Stimulated activated CD8-positive, alpha-beta memory T cell treated with anti-CD3 and anti-CD28 coated beads, Interleukin-15, amount 100 ng/mL, for 4 hours (primary cell): ENCODE measurements at regions not wholly inside any gene's neighbourhood (a gene's known extent, or its start where the extent isn't known, plus 50 kb on each side); places are given as distances from the start of the nearest gene placed in this dataset.
"Not testable (repeated sequence)": the region's sequence is repeated elsewhere in the genome, so short reads cannot be mapped to it uniquely, and the experiment has no call there.

Experiments used
- DNase-seq, 2 donors: peaks; one replicate each; pipeline ENCODE4 v3.0.0-alpha.2; 2020; ENCODE audit warnings: low read depth in 2 of 2

DNA sequence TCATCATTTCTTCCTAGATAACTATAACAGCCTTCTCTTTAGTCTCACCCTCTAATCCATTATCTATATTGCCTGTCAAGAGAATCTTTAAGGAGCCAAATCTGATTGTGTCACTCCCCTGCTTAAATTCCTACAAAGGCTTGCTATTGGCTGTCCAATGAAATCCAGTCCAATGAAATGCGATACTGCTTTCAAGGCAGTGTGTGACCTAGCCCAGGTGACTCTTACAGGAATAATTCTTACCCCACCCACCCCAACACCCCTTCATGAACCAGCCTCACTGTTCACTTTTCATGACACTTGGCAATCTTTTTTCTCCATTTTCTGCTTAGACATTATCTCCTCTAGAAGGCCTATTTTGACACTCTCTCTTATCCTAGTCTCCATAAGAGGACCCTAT, 163.3 kb upstream of the MARCKS start:
- DNase-seq: no peak

GRCh38 chr6:113694278-113695077, 162.7 kb upstream of the MARCKS start:
- no peak for DNase-seq

- DNase-seq: no peak
These were observed 161.6 kb upstream of the MARCKS start for GRCh38 chr6:113695516-113695915.

DNA sequence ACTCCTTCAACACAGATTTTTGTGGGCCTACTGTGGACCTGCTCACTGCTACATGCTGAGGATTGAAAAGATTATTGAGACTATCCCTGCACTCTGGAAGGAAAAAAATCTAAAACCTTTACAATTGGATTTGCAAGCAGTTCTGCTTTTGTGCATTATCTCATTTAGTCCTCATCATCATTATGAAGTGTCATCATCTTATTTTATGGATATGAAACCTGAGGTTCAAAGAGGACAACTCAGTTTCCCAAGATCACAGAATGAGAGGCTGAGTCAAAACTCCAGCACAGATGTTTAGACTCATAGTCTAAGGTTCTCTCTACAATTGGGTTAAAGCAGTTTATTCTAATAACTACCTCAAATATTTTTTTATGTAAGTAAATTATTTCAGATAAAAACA, 160.2 kb upstream of the MARCKS start:
- DNase-seq: no peak

- DNase-seq: no peak
These were observed 159.3 kb upstream of the MARCKS start for GRCh38 chr6:113697632-113698410.

DNA sequence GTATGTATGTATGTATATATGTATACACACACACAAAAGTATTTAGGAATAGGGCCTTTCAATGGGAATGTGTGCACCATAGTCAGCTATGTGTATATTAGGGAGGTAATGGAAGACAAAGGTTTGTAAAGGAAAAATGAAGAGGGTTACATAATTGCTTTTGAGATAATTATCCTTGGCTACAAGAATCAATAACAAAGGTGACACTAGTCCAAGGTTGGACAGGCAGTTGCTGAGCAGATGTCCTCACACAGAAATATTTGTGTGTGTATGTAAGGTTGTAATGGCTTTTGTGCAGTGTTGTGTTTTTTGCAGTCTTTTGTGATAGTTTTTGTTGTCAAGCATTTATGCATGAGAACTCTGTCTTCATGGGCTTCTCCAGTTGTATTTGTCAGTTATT, 157.9 kb upstream of the MARCKS start:
- DNase-seq: no peak

- no peak for DNase-seq
These were observed 155.4 kb upstream of the MARCKS start for GRCh38 chr6:113701552-113702254.

DNA sequence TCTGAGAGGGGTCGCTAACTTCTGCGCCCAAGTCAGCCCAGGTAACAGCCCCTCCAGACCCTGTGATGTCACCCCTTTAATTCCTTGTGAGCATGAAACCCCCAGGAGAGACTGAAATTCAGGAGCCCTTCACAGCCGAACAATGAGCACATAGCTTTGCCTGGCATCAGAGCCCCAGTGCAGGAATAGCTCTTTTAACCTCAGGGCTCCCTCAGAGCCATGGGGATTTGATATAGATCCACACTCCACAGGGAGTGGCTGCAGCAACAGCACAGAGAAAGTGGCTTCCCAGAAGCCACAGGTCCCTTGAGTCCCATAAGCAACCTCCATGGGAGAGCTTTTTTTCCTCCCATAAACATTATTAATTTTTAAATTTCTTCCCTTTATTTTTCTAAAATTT, 150.0 kb upstream of the MARCKS start:
- DNase-seq: no peak

- DNase-seq: no peak
These were observed 147.1 kb upstream of the MARCKS start for GRCh38 chr6:113709936-113710509.

GRCh38 chr6:113713665-113714064, 143.5 kb upstream of the MARCKS start:
- DNase-seq: no peak

- DNase-seq: no peak
These were observed 138.6 kb upstream of the MARCKS start for GRCh38 chr6:113718588-113718987.

DNA sequence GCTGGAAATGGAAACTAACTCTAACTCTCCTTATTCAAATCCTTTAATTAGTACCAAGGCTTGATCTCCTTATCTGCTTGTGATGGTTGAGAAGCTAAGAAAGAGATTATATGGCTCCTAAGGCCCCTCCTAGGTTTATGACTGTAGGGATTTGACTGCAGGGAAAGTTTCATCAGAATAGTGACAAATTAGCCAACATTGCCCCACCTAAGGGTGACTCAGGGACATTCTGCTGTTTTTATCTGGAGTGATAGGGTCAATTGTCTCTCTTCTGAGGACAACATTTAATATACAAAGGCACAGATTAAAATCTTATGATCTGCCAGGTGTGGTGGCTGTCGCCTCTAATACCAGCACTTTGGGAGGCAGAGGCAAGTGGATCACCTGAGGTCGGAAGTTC, 138.1 kb upstream of the MARCKS start:
- no peak for DNase-seq

- no peak for DNase-seq
These were observed 137.6 kb upstream of the MARCKS start for GRCh38 chr6:113719545-113719944.

- DNase-seq: no peak
These were observed 134.0 kb upstream of the MARCKS start for GRCh38 chr6:113723182-113723581.

- DNase-seq: not testable (repeated sequence)
These were observed 132.2 kb upstream of the MARCKS start for GRCh38 chr6:113724927-113725326.

- no peak for DNase-seq
These were observed 125.6 kb upstream of the MARCKS start for GRCh38 chr6:113731541-113731940.

DNA sequence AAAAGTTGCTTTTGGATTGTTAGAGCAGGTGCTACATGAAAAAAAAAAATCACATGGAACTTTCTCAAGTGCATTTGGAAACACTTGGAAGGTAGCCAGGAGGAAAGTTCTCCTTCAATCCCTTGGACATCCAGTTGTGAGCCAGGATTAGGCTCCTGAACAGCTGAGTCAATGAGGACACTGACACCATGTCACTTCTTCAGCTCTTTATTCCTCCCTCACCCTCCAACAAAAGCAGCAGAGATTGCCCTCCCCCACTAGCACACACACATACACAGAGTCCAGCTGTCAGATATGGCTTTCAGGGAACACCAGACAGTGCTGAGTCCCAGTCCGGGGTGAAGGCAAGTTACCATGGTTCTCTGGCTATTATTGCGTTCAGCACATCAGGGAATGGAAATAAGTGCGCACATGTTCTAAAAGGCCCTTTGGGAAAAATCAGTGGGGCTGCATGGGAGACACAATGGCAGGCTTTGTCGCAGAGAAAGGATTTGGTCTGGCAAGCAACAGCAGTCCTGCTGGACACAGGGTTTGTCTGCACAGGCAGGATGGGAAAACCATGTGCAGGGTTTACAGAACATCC, 124.7 kb upstream of the MARCKS start:
- no peak for DNase-seq

- DNase-seq: no peak
These were observed 123.8 kb upstream of the MARCKS start for GRCh38 chr6:113733381-113733780.

DNA sequence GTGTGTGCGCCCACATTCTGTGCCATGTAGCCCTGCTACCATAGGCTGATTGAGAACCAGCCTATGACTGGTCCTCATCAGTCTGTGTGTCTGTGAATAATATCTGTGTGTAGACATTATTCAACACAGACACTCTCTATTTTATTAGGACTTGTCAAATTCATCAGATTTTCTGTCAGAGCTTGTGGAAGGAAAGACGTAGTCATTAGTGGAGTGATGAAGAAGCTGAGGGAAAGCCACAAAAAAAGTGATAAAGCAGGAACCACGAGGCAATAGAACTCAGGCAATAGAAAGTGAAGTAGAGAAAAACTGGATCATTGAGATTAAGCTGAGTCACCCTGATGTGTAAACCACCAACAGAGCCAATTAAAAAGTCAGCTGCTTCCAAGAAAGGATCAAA, 122.2 kb upstream of the MARCKS start:
- no peak for DNase-seq

DNA sequence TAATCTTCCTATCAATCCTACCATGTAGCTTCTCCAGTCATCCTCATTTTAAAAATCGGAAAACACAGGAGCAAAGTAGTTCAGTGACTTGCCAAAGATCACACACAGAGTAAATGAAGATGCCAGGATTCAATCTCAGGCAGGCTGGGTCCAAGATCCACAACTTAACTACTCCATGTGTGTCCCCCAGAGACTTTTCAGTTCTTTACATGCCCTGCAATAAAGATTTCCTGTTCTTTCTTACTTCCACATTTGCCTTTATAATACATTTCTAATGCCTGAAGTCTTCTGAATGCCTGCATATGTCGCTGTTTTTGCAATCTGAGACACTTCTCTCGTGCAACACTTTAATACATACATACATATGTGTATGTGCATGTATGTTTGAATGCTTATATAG, 121.7 kb upstream of the MARCKS start:
- DNase-seq: no peak

DNA sequence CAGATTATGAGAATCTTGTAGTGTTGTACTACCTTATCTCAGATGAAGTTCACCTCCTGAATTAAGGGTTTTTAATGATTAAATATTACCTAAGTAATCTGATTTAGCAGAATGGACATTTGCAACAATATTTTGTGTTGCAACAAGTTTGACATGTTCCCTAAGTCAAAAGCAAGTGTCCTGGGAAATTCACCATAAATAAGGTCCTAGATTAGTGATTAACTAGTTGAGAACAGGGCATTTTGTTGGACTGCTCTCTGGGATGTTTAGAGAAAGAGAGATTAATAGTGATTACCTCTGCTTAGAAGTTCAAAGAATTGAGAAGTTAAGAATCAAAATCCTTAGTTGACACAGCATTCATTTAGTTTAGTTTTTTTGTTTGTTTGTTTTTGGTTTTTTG, 120.2 kb upstream of the MARCKS start:
- DNase-seq: no peak
